IPS DF 4.7 (cell line): ENCODE measurements at regions not wholly inside any gene's neighbourhood (a gene's known extent, or its start where the extent isn't known, plus 50 kb on each side); places are given as distances from the start of the nearest gene placed in this dataset.

Experiments used
- DNase-seq: peaks from one replicate; pipeline ENCODE4 v3.0.0-alpha.2; 2013; ENCODE audit warnings: low spot score; ENCODE audit errors: extremely low read depth

DNA sequence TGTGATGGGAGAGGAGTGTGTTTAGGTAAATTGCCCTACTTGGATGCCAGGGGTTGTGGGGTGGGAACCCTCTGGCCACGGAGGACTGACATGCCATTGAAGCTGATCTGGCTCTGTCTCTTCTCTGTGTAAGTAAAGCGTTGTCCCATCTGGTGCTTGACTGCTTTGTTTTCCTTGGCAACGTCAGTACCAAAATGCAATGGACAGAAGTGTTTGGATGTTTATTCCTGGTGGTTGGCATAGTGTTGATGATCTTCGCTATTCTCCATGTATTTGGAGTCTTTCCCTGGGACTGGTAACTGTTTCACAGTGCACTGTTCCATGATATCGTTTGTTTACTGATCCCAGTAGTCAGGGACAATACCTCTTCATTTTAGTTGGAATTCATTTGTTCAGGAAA lies 130.5 kb upstream of the MCTP2 start:
- DNase-seq = no peak

- no peak for DNase-seq
Observed at GRCh38 chr15:94099574-94099960, 131.8 kb upstream of the MCTP2 start.

DNA sequence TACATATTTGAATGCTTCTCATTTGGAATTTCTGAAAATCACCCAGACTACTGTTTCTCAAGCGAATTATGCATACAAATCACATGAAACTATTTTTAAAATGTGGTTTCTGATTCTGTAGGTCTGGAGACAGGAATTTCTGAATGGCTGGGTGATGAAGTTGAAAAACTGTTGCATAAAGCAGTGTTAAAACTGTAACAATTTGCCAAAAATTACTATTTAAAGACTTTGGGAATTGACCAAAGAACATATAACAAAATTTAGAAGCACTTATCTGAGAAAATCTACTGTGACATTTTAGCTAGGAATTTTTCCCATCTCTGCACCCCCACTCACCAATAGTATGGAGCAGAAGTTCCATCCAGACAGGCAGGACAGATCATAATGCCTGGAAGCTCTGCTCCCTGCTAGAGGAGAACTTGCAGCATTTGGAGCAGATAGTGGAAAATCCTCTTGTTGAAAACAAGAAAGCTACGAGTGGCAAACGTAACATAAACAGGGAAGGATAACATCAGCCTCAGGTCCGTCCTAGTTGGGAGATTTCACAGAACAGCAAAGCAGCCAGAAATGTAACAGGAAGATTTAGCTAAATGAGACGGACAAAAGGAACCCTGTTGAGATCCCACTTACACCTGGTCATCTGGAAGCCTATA lies 132.3 kb upstream of the MCTP2 start:
- DNase-seq = no peak

GRCh38 chr15:94097552-94097951 lies 133.8 kb upstream of the MCTP2 start:
- DNase-seq = no peak

- no peak for DNase-seq
Observed at GRCh38 chr15:94094310-94094709, 137.1 kb upstream of the MCTP2 start.

GRCh38 chr15:94086341-94086740 lies 145.0 kb upstream of the MCTP2 start:
- no peak for DNase-seq

- no peak for DNase-seq
Observed at GRCh38 chr15:94083467-94084052, 147.8 kb upstream of the MCTP2 start.

DNA sequence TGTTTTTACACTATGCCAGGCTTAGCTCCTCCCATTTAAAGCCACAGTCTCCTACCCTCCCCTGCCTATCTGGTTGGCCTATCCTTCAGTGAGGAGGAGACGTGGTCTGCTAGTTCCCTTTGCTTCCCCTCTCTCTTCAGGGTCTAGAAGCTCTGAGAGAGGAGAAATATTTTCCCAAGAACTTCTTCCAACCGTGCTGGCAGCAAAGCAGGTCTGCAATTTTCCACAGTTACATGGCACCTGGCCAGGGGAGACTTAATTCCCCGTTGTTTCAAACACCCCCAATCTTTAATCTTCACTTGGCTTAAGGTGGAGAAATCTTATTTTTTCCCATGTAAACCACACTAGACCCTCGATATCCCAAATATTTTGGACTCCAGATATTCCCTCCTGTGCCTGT lies 149.5 kb upstream of the MCTP2 start:
- no peak for DNase-seq

DNA sequence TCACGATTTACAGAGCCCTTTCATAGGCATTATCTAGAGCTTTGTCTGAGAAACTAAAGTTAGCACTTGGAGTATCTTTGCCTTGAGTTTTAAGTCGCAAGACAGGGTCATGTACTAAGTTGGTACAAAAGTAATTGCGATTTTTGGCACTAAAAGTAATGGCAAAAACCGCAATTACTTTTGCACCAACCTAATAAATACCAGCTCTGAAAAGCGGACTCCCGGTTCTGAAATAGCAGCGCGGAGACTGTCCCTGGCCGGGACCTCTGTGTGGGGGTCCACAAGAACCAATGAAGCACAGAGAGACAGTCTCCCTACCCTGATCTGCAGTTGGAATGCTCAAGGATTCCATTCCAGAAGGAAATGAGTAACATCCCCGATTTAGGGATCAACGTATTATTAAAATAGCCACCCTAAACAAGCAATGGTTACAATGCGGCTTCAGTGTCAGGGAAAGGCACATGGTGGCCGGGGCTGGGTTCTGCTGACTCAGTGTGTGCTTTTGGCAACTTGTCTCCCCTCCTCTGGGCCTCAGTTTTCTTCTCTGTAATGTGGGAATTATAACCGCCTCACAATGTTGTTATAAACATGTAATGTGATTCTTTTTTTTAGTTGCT lies 150.3 kb upstream of the MCTP2 start:
- no peak for DNase-seq

DNA sequence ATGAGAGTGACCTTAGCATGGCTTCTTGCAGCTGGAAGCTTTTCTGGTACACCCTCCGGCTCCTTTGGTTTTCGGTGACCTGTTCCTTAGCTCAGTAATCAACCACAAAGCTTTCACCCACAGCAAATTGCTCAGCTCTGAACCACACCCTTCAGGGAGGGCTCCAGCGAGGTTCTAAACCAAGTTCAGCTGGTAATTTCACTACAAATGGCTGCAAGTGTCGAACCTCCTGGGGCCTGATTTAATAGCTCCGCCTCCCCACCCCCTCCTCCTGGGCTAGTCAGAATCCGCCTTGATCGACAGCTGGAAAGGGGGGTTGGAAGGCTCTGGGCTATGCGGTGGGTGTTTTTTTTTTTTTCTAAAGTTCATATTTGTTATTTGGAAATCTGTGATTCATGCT lies 150.9 kb upstream of the MCTP2 start:
- DNase-seq = no peak

DNA sequence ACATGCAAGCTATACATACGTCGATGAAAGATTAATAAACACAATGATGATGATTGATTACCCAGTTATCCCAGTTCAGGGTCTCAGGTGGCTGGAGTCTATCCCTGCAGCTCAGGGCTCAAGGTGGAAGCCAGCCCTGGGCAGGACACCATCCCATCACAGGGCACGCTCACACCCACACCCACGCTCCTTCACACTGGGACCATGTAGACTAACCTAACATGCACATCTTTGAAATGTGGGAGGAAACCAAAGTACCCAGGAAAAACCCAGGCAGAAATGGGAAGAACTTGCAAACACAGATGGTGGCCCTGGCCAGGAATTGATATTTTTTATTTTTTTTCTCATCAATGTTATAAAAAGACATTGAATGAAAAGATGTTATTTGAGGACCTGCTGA lies 151.4 kb upstream of the MCTP2 start:
- DNase-seq = no peak

DNA sequence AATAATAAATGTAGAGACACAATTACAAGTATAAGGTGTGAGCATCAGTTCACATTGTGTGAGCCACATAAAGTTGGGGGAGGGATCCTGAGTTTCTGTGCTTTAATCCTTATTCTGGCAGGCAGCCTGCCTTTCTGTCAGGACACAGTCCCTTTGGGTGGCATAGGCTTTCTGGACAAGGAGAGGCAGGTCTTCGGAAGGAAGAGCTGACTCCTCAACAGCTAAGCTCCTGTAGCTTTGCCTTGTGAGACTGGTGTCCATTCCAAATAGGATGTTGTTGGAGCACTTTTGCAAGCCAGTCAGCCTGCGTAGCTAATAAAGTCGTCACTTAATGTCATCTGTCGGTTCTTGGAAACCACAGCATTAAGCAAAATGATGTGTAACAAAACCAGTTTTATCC lies 151.9 kb upstream of the MCTP2 start:
- DNase-seq = no peak

- DNase-seq = no peak
Observed at GRCh38 chr15:94077938-94078337, 153.4 kb upstream of the MCTP2 start.

DNA sequence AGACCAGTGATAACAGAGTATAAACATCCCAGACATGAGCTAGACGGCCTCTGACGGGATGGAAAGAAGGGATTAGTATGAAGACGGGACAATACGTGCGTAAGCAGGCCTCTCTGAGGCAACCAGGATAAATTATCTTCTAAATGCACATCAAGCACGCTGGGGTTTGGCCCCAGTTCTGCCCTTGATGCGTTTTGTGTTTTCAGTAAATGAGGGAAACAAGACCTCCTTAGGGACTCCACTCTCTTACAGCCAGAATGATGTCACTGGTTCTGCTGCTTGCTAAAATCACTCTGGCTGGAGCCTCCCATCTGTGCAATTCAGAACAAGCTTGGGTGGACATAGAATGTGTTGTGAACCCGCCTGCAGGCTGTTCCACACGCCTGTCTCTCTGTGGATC lies 156.0 kb upstream of the MCTP2 start:
- DNase-seq = no peak

GRCh38 chr15:94070356-94071295 lies 160.7 kb upstream of the MCTP2 start:
- no peak for DNase-seq

DNA sequence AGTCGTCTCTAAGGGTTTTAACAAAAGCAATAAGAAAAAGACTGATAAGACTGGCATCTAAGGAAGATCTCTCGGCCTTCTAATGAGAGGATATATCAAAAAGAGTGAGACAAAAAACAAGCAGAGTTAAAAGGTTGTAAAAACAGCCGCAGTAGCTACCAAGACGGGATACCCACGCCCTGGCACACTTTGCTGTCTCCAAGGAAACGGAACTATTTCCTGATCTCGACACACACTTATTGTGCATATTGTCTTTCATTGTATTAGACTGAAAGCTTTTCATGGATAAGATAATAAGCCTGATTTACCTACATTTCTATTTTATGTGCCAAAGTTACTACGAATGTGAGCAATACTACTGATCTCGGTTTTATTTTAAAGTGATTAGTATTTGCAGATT lies 161.5 kb upstream of the MCTP2 start:
- no peak for DNase-seq

DNA sequence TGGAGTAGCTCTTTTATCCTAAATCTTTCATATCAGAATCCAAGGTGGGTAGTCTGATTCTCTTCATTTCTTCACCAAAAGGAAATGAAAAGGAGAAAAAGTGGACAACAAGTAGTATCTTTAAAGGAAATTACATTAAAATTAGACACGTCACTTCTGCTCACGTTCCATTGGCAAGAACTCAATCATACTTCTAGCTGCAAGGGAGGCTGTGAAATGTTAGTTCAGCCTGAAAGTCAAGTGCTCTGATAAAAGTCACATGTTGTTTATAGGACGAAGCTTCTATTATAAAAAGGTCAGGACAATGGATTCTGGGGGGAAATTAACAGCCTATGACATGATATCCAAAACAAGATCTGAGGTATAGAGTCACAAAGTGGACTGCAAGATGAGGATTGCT lies 164.6 kb upstream of the MCTP2 start:
- DNase-seq = no peak

DNA sequence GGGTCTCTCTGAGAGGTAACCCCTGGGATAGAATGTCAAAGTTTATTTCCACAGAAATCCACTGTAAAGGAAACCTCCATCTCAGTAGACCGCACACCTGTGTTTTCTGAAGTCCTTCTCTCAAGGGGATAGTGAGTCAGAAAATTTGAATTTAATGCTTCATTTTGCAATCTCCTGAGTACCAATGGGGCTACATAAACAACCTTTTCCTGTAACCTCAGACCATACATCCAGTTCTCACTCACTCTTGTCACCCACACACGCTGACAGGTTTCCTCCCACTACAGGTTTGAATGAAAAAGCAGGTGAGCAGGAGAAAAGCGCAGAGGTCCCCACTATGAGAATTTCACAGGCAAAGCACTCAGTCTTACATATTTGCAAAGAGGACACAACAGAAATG lies 165.3 kb upstream of the MCTP2 start:
- no peak for DNase-seq

GRCh38 chr15:94064676-94065313 lies 166.6 kb upstream of the MCTP2 start:
- DNase-seq = no peak

DNA sequence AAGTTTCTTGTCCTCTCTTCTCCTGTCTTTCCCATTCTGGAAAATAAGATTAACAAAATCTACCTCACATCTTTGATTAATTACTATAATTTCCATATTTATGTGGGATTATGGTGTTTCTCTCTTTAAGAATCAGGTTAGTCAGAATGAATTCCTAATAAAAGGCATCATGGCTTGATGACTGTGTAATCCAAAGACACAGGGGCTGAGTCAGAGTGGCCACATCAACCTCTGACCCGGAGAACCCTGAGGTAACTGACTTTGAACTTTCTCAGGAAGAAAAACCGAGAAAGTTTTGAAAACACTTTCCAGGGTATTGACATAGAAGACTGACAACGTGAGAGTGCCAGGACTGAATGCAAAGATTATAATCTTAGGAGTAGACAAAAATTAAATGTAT lies 170.3 kb upstream of the MCTP2 start:
- DNase-seq = no peak

DNA sequence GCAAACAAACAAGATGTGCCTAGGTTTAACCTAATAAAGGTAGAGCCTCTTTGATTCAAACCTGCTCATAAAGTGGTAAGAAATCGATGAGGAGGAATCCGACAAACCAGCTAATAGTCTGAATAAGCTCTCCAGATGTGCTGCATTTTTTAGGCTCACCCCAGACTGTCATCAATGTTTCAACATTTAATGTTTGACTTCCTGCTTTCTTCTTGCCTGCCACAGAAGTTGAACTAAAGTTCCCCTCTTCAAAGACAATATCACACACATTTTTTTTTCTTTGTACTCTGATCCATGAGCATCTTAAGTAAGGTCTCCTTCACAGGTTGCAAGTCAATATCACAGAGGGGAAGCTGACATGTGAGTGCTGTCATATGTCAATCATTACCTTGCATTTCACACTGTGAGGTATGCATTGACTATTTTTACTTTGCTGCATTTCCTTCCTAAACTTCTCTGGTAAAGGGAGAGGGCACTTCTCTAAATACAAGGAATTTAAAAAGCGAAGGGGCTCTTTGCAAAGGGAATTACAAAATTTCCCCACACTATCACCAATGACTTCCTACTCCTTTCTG lies 172.3 kb upstream of the MCTP2 start:
- DNase-seq = no peak
